ENCODE measurements at regions not wholly inside any gene's neighbourhood (a gene's known extent, or its start where the extent isn't known, plus 50 kb on each side); places are given as distances from the start of the nearest gene placed in this dataset.

GRCh38 chr6:159360306-159360705 is 191.1 kb downstream of the FNDC1 start:
- no peaks in the 10 kb centered on the region for H3K4me1 ChIP-seq (ENCODE audit: control insufficient read depth in 1 of 2, insufficient read depth in 2 of 2, low read length in 2 of 2)

GRCh38 chr6:159359581-159360297 is 190.5 kb downstream of the FNDC1 start:
- Histone ChIP-seq H3K9me3 (replicated peaks in 1 of 2; ENCODE audit: control insufficient read depth in 1 of 2, insufficient read depth in 1 of 2, low read length in 2 of 2) (no peaks in the 10 kb centered on the region), H3K4me2 (replicated peaks; ENCODE audit: extremely low read depth, low read length, poor library complexity, severe bottlenecking) (no peak overlapping the region), H3K4me1 (ENCODE audit: control insufficient read depth in 1 of 2, insufficient read depth in 2 of 2, low read length in 2 of 2) (no peaks in the 10 kb centered on the region), H3K27ac (ENCODE audit: low read depth in 1 of 2, low read length in 2 of 2) (no peak overlapping the region), H3K36me3 (replicated peaks in 1 of 2; ENCODE audit: control insufficient read depth in 1 of 2, insufficient read depth in 2 of 2, low read length in 2 of 2) (no peaks in the 10 kb centered on the region), H4K20me1 (ENCODE audit: insufficient read depth, low read length) (no peaks in the 10 kb centered on the region), H3K9ac (ENCODE audit: insufficient read depth, low read length, poor library complexity, severe bottlenecking) (no peak overlapping the region), H3K79me2 (ENCODE audit: insufficient read depth, low read length) (no peaks in the 10 kb centered on the region), H2AFZ (ENCODE audit: insufficient read depth, low read depth, low read length, poor library complexity, severe bottlenecking) (no peak overlapping the region), H3K4me3 (replicated peaks in 1 of 3; ENCODE audit: low read depth in 2 of 3, low read length in 3 of 3) (no peak overlapping the region), H3K27me3 (ENCODE audit: control insufficient read depth in 2 of 2, insufficient read depth in 2 of 2, low read length in 2 of 2) (no peaks in the 10 kb centered on the region)
- Mint-ChIP-seq H3K36me3 (no peaks in the 10 kb centered on the region), H3K4me1 (no peaks in the 10 kb centered on the region), H3K4me3 (no peak overlapping the region), H3K9me3 (peaks cover 0 to 3% (median 0%) of the 10 kb centered on the region in 7 donors), H3K27ac (peak overlapping the region in 1 of 7 donors; percentile 44), H3K27me3 (ENCODE audit: low read depth in 3 of 3) (peaks cover 0 to 2% (median 0%) of the 10 kb centered on the region in 3 donors)
- DNase-seq = no peak
- TF ChIP-seq CTCF (IDR thresholded peaks at IDR 0.05) = no peak
- 69% methylated on average over 2 of the region's 8 CpGs for WGBS (ENCODE audit: insufficient coverage)
- intact Hi-C loops (cut with micrococcal nuclease) = no loop called here

More at GRCh38 chr6:159360306-159360705, 191.1 kb downstream of the FNDC1 start:
- Histone ChIP-seq H3K9ac (ENCODE audit: insufficient read depth, low read length, poor library complexity, severe bottlenecking) (no peak overlapping the region), H3K36me3 (replicated peaks in 1 of 2; ENCODE audit: control insufficient read depth in 1 of 2, insufficient read depth in 2 of 2, low read length in 2 of 2) (no peaks in the 10 kb centered on the region), H3K27me3 (ENCODE audit: control insufficient read depth in 2 of 2, insufficient read depth in 2 of 2, low read length in 2 of 2) (no peaks in the 10 kb centered on the region), H3K27ac (ENCODE audit: low read depth in 1 of 2, low read length in 2 of 2) (no peak overlapping the region), H2AFZ (ENCODE audit: insufficient read depth, low read depth, low read length, poor library complexity, severe bottlenecking) (no peak overlapping the region), H3K9me3 (replicated peaks in 1 of 2; ENCODE audit: control insufficient read depth in 1 of 2, insufficient read depth in 1 of 2, low read length in 2 of 2) (no peaks in the 10 kb centered on the region), H3K4me3 (replicated peaks in 1 of 3; ENCODE audit: low read depth in 2 of 3, low read length in 3 of 3) (no peak overlapping the region), H3K79me2 (ENCODE audit: insufficient read depth, low read length) (no peaks in the 10 kb centered on the region), H4K20me1 (ENCODE audit: insufficient read depth, low read length) (no peaks in the 10 kb centered on the region), H3K4me2 (replicated peaks; ENCODE audit: extremely low read depth, low read length, poor library complexity, severe bottlenecking) (no peak overlapping the region)
- 79% methylated on average over 2 of the region's 4 CpGs for WGBS (ENCODE audit: insufficient coverage)
- Mint-ChIP-seq H3K27me3 (ENCODE audit: low read depth in 3 of 3) (peaks cover 0 to 2% (median 0%) of the 10 kb centered on the region in 3 donors), H3K9me3 (peaks cover 0 to 3% (median 0%) of the 10 kb centered on the region in 7 donors), H3K4me3 (no peak overlapping the region), H3K27ac (peak overlapping the region in 1 of 7 donors; percentile 44), H3K36me3 (no peaks in the 10 kb centered on the region), H3K4me1 (no peaks in the 10 kb centered on the region)
- intact Hi-C loops (cut with micrococcal nuclease) = no loop called here
- no peak for TF ChIP-seq CTCF (IDR thresholded peaks at IDR 0.05)
- no peak for DNase-seq

Data from CD14-positive monocyte (primary cell).